Smooth muscle cell (in vitro differentiated cells): ENCODE measurements at regions not wholly inside any gene's neighbourhood (a gene's known extent, or its start where the extent isn't known, plus 50 kb on each side); places are given as distances from the start of the nearest gene placed in this dataset.

Experiments
- DNase-seq: peaks from one replicate; lab custom pipeline; 2025; ENCODE audit not compliant: unreplicated experiment; lab: John Stamatoyannopoulos, UW
- H2AFZ ChIP-seq: fragments of 200-600 bp; sonication (generic); 2 replicates; pipeline ENCODE4 v1.6.0; 2016; ENCODE audit warnings: antibody characterized with exemption, low read depth, mild to moderate bottlenecking
- H3F3A ChIP-seq: fragments of 200-600 bp; sonication (generic); 2 replicates; pipeline ENCODE4 v1.6.0; 2017; ENCODE audit warnings: antibody characterized with exemption, low read depth
- H3K27ac ChIP-seq: fragments of 200-600 bp; sonication (generic); 2 replicates; pipeline ENCODE4 v1.5.1; 2016; ENCODE audit warnings: low read depth, mild to moderate bottlenecking
- H3K27me3 ChIP-seq: fragments of 200-600 bp; sonication (generic); 2 replicates; pipeline ENCODE4 v1.6.1; 2016; ENCODE audit warnings: low read depth, mild to moderate bottlenecking
- H3K36me3 ChIP-seq: fragments of 200-600 bp; sonication (generic); 2 replicates; pipeline ENCODE4 v1.5.1; 2016; ENCODE audit warnings: low read depth
- H3K4me1 ChIP-seq: fragments of 200-600 bp; sonication (generic); 2 replicates; pipeline ENCODE4 v1.5.1; 2016; ENCODE audit warnings: low read depth
- H3K4me2 ChIP-seq: fragments of 200-600 bp; sonication (generic); 2 replicates; pipeline ENCODE4 v1.6.0; 2016; ENCODE audit warnings: mild to moderate bottlenecking
- H3K4me3 ChIP-seq: fragments of 200-600 bp; sonication (generic); 2 replicates; pipeline ENCODE4 v1.5.1; 2016; ENCODE audit warnings: mild to moderate bottlenecking
- H3K79me2 ChIP-seq: fragments of 200-600 bp; sonication (generic); 2 replicates; pipeline ENCODE4 v1.6.0; 2016; ENCODE audit warnings: low read depth, mild to moderate bottlenecking
- H3K9ac ChIP-seq: fragments of 200-600 bp; sonication (generic); 2 replicates; pipeline ENCODE4 v1.6.0; 2016; ENCODE audit warnings: low read depth
- H3K9me3 ChIP-seq: fragments of 200-600 bp; sonication (generic); replicated peaks from 2 replicates; pipeline ENCODE4 v1.5.1; 2016; ENCODE audit warnings: low read depth
- H4K20me1 ChIP-seq: fragments of 200-600 bp; sonication (generic); 2 replicates; pipeline ENCODE4 v1.6.0; 2016; ENCODE audit warnings: low read depth
- CTCF ChIP-seq: fragments of 200-600 bp; sonication (generic); IDR thresholded peaks from 2 replicates; pipeline ENCODE4 v1.5.1; 2017; ENCODE audit warnings: borderline replicate concordance, mild to moderate bottlenecking, antibody characterized with exemption; ENCODE audit not compliant: insufficient read depth, poor library complexity, severe bottlenecking
- WGBS: methylation state at CpG from one replicate; pipeline ENCODE4 v1.1.7; 2016; ENCODE audit warnings: low lambda C conversion rate; 5-methylcytosine and 5-hydroxymethylcytosine counted together

- DNase-seq: no peak
- no peaks in the 10 kb centered on the region for H3K4me1 ChIP-seq
- H3K4me2 ChIP-seq: no peak overlapping the region
- no peaks in the 10 kb centered on the region for H3F3A ChIP-seq
- no peak overlapping the region for H3K9ac ChIP-seq
- H3K36me3 ChIP-seq: no peaks in the 10 kb centered on the region
- no peak for TF ChIP-seq CTCF
- H3K9me3 ChIP-seq: no peaks in the 10 kb centered on the region
- 88% methylated on average over 3 of the region's 3 CpGs for WGBS
- no peaks in the 10 kb centered on the region for H3K79me2 ChIP-seq
- H3K4me3 ChIP-seq: no peak overlapping the region
- no peaks in the 10 kb centered on the region for H3K27me3 ChIP-seq
- H4K20me1 ChIP-seq: no peaks in the 10 kb centered on the region
- H2AFZ ChIP-seq: no peak overlapping the region
- H3K27ac ChIP-seq: no peak overlapping the region
These were observed 67.8 kb upstream of the PRSS1 start for GRCh38 chr7:142681314-142682092.

- Histone ChIP-seq H3K9ac (no peak overlapping the region), H3K9me3 (no peaks in the 10 kb centered on the region), H3K4me3 (no peak overlapping the region), H3F3A (no peaks in the 10 kb centered on the region), H3K79me2 (no peaks in the 10 kb centered on the region), H3K27ac (no peak overlapping the region), H4K20me1 (no peaks in the 10 kb centered on the region), H3K4me1 (no peaks in the 10 kb centered on the region), H2AFZ (no peak overlapping the region), H3K27me3 (no peaks in the 10 kb centered on the region), H3K4me2 (no peak overlapping the region), H3K36me3 (no peaks in the 10 kb centered on the region)
- 91% methylated on average over 2 of the region's 2 CpGs for WGBS
- no peak for TF ChIP-seq CTCF
- no peak for DNase-seq
These were observed 77.8 kb upstream of the PRSS1 start for GRCh38 chr7:142671506-142671905.

- H3K4me3 ChIP-seq: no peak overlapping the region
- TF ChIP-seq CTCF: no peak
- no peaks in the 10 kb centered on the region for H3F3A ChIP-seq
- H3K4me2 ChIP-seq: no peak overlapping the region
- no peaks in the 10 kb centered on the region for H3K79me2 ChIP-seq
- no peaks in the 10 kb centered on the region for H3K9me3 ChIP-seq
- H4K20me1 ChIP-seq: no peaks in the 10 kb centered on the region
- H3K9ac ChIP-seq: no peak overlapping the region
- 0% methylated on average over 1 of the region's 1 CpG for WGBS
- no peak overlapping the region for H2AFZ ChIP-seq
- no peak overlapping the region for H3K27ac ChIP-seq
- no peaks in the 10 kb centered on the region for H3K27me3 ChIP-seq
- DNase-seq: no peak
- no peaks in the 10 kb centered on the region for H3K36me3 ChIP-seq
- no peaks in the 10 kb centered on the region for H3K4me1 ChIP-seq
These were observed 78.8 kb upstream of the PRSS1 start for GRCh38 chr7:142670511-142670910.
